ENCODE measurements at regions not wholly inside any gene's neighbourhood (a gene's known extent, or its start where the extent isn't known, plus 50 kb on each side); places are given as distances from the start of the nearest gene placed in this dataset.

GRCh38 chr6:67459556-67459955 lies 1175.5 kb upstream of the ADGRB3 start:
- Histone ChIP-seq H4K20me1 (ENCODE audit: control insufficient read depth, insufficient read depth) (no peaks in the 10 kb centered on the region), H3K27ac (ENCODE audit: control insufficient read depth, insufficient read depth) (no peak overlapping the region), H3K27me3 (replicated peaks in 1 of 2; ENCODE audit: control insufficient read depth in 2 of 2, insufficient read depth in 2 of 2, low read length in 1 of 2) (no peaks in the 10 kb centered on the region), H3K4me3 (no peak overlapping the region), H3K4me2 (ENCODE audit: control insufficient read depth, insufficient read depth) (no peak overlapping the region), H3K9ac (ENCODE audit: control insufficient read depth, insufficient read depth, low read length) (no peak overlapping the region), H3K4me1 (ENCODE audit: control insufficient read depth, insufficient read depth, low read length) (no peaks in the 10 kb centered on the region), H2AFZ (ENCODE audit: control insufficient read depth, low read depth, low read length) (no peak overlapping the region), H3K79me2 (ENCODE audit: control insufficient read depth, insufficient read depth, low read length) (no peaks in the 10 kb centered on the region), H3K36me3 (ENCODE audit: control insufficient read depth in 2 of 2, insufficient read depth in 2 of 2, low read length in 1 of 2) (no peaks in the 10 kb centered on the region), H3K9me3 (replicated peaks; ENCODE audit: control insufficient read depth, insufficient read depth, low read length) (no peaks in the 10 kb centered on the region; the same call in 2 of the 3 replicates)
- in situ Hi-C loops (cut with MboI) (no loop called here), intact Hi-C loops (cut with micrococcal nuclease; ENCODE audit: unreplicated experiment) (no loop called here)
- WGBS (ENCODE audit: insufficient coverage, insufficient replicate concordance, low lambda C conversion rate, missing lambda C conversion rate), result 0% methylated on average over 1 of the region's 1 CpG
- CTCF ChIA-PET, result no interaction called here
- TF ChIP-seq, protein P1, sequence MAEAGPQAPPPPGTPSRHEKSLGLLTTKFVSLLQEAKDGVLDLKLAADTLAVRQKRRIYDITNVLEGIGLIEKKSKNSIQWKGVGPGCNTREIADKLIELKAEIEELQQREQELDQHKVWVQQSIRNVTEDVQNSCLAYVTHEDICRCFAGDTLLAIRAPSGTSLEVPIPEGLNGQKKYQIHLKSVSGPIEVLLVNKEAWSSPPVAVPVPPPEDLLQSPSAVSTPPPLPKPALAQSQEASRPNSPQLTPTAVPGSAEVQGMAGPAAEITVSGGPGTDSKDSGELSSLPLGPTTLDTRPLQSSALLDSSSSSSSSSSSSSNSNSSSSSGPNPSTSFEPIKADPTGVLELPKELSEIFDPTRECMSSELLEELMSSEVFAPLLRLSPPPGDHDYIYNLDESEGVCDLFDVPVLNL (IDR thresholded peaks at IDR 0.05; ENCODE audit: low read depth, low read length), result no peak
- no peak for TF ChIP-seq MYB (IDR thresholded peaks at IDR 0.05; ENCODE audit: borderline replicate concordance, low read depth, low read length)
- TF ChIP-seq, protein P2, sequence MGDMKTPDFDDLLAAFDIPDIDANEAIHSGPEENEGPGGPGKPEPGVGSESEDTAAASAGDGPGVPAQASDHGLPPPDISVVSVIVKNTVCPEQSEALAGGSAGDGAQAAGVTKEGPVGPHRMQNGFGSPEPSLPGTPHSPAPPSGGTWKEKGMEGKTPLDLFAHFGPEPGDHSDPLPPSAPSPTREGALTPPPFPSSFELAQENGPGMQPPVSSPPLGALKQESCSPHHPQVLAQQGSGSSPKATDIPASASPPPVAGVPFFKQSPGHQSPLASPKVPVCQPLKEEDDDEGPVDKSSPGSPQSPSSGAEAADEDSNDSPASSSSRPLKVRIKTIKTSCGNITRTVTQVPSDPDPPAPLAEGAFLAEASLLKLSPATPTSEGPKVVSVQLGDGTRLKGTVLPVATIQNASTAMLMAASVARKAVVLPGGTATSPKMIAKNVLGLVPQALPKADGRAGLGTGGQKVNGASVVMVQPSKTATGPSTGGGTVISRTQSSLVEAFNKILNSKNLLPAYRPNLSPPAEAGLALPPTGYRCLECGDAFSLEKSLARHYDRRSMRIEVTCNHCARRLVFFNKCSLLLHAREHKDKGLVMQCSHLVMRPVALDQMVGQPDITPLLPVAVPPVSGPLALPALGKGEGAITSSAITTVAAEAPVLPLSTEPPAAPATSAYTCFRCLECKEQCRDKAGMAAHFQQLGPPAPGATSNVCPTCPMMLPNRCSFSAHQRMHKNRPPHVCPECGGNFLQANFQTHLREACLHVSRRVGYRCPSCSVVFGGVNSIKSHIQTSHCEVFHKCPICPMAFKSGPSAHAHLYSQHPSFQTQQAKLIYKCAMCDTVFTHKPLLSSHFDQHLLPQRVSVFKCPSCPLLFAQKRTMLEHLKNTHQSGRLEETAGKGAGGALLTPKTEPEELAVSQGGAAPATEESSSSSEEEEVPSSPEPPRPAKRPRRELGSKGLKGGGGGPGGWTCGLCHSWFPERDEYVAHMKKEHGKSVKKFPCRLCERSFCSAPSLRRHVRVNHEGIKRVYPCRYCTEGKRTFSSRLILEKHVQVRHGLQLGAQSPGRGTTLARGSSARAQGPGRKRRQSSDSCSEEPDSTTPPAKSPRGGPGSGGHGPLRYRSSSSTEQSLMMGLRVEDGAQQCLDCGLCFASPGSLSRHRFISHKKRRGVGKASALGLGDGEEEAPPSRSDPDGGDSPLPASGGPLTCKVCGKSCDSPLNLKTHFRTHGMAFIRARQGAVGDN (IDR thresholded peaks at IDR 0.05), result no peak
- no peak for TF ChIP-seq MTA3 (IDR thresholded peaks at IDR 0.05; ENCODE audit: borderline replicate concordance, low read length)
- no peak for TF ChIP-seq SUZ12 (IDR thresholded peaks at IDR 0.05; ENCODE audit: unreplicated experiment)
- no peak for TF ChIP-seq MTA2 (IDR thresholded peaks at IDR 0.05; ENCODE audit: low read depth)
- no peak for TF ChIP-seq NFYA (IDR thresholded peaks at IDR 0.05; ENCODE audit: borderline replicate concordance, low read depth, low read length)
- TF ChIP-seq EGR1 (IDR thresholded peaks at IDR 0.05; ENCODE audit: borderline replicate concordance in 1 of 2, low read depth in 2 of 2, low read length in 2 of 2), result no peak
- TF ChIP-seq ATF7 (IDR thresholded peaks at IDR 0.05; ENCODE audit: low read depth), result no peak
- TF ChIP-seq PBX3 (IDR thresholded peaks at IDR 0.05; ENCODE audit: insufficient replicate concordance, low read depth, low read length), result no peak
- no peak for TF ChIP-seq TBL1XR1 (IDR thresholded peaks at IDR 0.05; ENCODE audit: low read depth, low read length)
- no peak for TF ChIP-seq ASH2L (IDR thresholded peaks at IDR 0.05; ENCODE audit: borderline replicate concordance, low read depth)
- RAD21 ChIA-PET (ENCODE audit: unreplicated experiment), result no interaction called here
- FAIRE-seq (no peak), ATAC-seq (no peak), DNase-seq (ENCODE audit: low read depth, low spot score) (no peak)
- SMC1A ChIA-PET (ENCODE audit: uncharacterized antibody, unreplicated experiment), result no interaction called here
- BruUV-seq (replicated peaks), result no TSS peak
- POLR2A ChIA-PET, result no interaction called here
